ENCODE measurements at regions not wholly inside any gene's neighbourhood (a gene's known extent, or its start where the extent isn't known, plus 50 kb on each side); places are given as distances from the start of the nearest gene placed in this dataset.

DNA sequence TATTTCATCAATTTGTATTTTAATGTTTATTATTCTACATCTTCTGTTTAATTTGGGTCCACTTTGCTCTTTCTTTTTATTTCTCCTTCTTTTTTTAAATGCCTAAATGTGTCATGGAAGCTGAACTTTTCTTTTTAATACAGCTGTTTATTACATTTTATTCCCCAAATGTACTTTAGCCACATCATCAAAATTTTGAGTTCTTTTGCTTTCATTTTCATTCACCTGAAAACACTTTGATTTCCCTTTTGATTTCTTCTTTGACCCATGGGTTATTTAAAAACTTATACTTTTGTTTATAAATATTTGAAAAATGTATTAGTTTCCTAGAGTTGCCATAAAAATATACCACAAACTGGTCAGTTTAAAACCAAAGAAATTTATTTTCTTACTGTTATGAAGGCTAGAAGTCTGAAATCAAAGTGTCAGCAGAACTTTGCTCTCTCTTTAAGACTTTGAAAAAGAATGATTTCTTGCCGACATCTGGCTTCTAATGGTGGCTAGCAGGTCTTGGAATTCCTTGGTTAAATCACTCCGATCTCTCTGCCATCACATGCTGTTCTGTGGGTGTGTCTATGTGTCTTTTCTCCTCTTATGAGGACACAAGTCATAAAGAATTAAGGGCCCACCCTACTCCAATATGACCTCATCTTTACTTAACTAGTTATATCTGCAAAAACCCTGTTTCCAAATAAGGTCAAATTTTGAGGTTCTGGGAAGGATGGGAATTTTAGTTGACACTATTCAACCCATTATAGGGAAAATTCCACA lies 225.5 kb downstream of the ANKRD7 start:
- H3K36me3 ChIP-seq (replicated peaks): no peaks in the 10 kb centered on the region
- DNase-seq: no peak
- in situ Hi-C loops (cut with HindIII; ENCODE audit: low pct_ligation_motif_present, low sequenced_read_pairs): no loop called here
- no peaks in the 10 kb centered on the region for H3K27me3 ChIP-seq (replicated peaks)
- H3K27ac ChIP-seq: no peak overlapping the region
- TF ChIP-seq, protein P1, sequence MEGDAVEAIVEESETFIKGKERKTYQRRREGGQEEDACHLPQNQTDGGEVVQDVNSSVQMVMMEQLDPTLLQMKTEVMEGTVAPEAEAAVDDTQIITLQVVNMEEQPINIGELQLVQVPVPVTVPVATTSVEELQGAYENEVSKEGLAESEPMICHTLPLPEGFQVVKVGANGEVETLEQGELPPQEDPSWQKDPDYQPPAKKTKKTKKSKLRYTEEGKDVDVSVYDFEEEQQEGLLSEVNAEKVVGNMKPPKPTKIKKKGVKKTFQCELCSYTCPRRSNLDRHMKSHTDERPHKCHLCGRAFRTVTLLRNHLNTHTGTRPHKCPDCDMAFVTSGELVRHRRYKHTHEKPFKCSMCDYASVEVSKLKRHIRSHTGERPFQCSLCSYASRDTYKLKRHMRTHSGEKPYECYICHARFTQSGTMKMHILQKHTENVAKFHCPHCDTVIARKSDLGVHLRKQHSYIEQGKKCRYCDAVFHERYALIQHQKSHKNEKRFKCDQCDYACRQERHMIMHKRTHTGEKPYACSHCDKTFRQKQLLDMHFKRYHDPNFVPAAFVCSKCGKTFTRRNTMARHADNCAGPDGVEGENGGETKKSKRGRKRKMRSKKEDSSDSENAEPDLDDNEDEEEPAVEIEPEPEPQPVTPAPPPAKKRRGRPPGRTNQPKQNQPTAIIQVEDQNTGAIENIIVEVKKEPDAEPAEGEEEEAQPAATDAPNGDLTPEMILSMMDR (IDR thresholded peaks at IDR 0.05; ENCODE audit: low read depth, low read length, missing control alignments): no peak
- H3K4me3 ChIP-seq (ENCODE audit: low read depth, low read length): no peak overlapping the region

DNA sequence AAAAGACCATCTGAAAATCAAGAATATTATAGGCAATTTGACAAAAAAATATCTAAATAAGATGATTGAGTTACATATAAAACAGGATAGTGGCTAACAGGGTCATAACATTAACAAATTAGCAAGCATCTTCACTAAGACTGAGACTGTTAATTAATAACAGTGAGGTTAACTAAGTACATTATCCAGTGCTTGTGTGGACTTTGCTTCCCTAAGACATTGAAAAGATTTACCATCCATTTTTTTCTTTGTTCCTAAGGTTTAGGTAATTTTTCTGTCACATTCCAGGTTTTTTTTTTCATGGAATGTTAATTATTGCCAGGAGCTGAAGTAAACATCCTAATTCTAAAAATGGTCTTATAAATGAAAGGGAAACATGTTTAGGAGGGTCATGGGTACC lies 227.6 kb downstream of the ANKRD7 start:
- Histone ChIP-seq H3K27me3 (replicated peaks) (no peaks in the 10 kb centered on the region), H3K27ac (no peak overlapping the region), H3K4me3 (ENCODE audit: low read depth, low read length) (no peak overlapping the region), H3K36me3 (replicated peaks) (no peaks in the 10 kb centered on the region)
- DNase-seq: no peak
- TF ChIP-seq, protein P1 (IDR thresholded peaks at IDR 0.05; ENCODE audit: low read depth, low read length, missing control alignments): no peak
- in situ Hi-C loops (cut with HindIII; ENCODE audit: low pct_ligation_motif_present, low sequenced_read_pairs): no loop called here

DNA sequence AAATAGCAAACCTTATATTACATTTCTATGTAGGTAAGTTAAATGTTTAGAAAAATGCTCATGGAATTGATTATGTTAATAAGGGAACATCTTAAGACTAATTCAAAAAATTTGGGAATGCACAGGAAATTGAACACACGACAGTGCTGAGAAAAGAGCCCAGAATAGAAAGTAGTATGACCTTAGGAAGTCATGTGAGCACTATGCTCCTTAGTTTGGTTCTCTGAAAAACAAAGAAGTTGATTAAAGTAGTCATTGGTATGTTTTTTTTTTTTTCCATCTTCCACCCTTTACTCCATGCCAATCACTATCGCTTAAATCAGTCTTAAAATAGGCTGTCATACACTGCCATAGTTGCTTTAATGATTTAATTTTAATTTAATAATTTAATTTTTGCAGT lies 242.9 kb downstream of the ANKRD7 start:
- no peaks in the 10 kb centered on the region for H3K36me3 ChIP-seq (replicated peaks)
- H3K4me3 ChIP-seq (ENCODE audit: low read depth, low read length): no peak overlapping the region
- no peaks in the 10 kb centered on the region for H3K27me3 ChIP-seq (replicated peaks)
- no peak overlapping the region for H3K27ac ChIP-seq
- no peak for DNase-seq
- TF ChIP-seq, protein P1 (IDR thresholded peaks at IDR 0.05; ENCODE audit: low read depth, low read length, missing control alignments): no peak
- in situ Hi-C loops (cut with HindIII; ENCODE audit: low pct_ligation_motif_present, low sequenced_read_pairs): no loop called here

DNA sequence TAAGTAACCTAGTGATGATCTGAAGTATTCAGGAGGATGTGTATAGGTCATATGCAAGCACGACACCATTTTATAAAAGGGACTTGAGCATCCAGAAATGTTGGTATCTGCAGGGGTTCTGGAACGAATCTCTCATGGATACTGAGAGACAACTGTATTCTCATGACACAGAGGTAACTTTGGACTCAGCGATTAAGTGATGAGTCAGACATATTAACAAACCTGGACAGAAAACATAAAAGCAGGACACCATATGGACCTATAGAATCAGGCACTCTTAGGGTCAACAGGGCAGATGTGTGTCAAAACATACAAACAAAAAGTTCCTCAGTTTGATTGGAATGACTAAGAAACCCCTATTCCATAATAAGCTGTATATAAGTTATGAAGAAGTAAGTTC lies 248.1 kb downstream of the ANKRD7 start:
- in situ Hi-C loops (cut with HindIII; ENCODE audit: low pct_ligation_motif_present, low sequenced_read_pairs): no loop called here
- no peak for DNase-seq

DNA sequence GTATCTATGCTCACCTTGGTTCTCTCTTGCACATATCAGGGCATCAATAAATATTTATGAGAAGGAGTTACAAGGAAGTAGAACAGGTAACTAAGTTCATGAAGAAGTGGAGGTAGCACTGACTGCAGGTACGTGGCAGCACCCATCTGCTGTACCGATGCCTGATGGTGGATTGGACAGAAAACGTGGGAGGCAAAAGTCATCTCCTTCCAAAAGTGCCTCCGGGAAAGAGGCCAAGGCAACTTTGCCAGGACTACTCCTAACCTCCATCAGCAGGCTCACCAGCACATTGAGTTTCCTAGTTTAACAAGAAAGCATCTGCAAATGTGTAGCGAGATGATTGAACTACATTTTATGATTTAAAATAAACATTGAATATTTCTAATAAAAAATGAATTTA lies 248.8 kb downstream of the ANKRD7 start:
- no peak overlapping the region for H3K4me3 ChIP-seq (ENCODE audit: low read depth, low read length)
- no peak overlapping the region for H3K27ac ChIP-seq
- H3K27me3 ChIP-seq (replicated peaks): no peaks in the 10 kb centered on the region
- TF ChIP-seq, protein P1 (IDR thresholded peaks at IDR 0.05; ENCODE audit: low read depth, low read length, missing control alignments): no peak
- in situ Hi-C loops (cut with HindIII; ENCODE audit: low pct_ligation_motif_present, low sequenced_read_pairs): no loop called here
- no peaks in the 10 kb centered on the region for H3K36me3 ChIP-seq (replicated peaks)
- DNase-seq: no peak

More for the DNA sequence above, 248.1 kb downstream of the ANKRD7 start:
- Histone ChIP-seq H3K27me3 (replicated peaks) (no peaks in the 10 kb centered on the region), H3K27ac (no peak overlapping the region), H3K4me3 (ENCODE audit: low read depth, low read length) (no peak overlapping the region), H3K36me3 (replicated peaks) (no peaks in the 10 kb centered on the region)
- TF ChIP-seq, protein P1 (IDR thresholded peaks at IDR 0.05; ENCODE audit: low read depth, low read length, missing control alignments): no peak

DNA sequence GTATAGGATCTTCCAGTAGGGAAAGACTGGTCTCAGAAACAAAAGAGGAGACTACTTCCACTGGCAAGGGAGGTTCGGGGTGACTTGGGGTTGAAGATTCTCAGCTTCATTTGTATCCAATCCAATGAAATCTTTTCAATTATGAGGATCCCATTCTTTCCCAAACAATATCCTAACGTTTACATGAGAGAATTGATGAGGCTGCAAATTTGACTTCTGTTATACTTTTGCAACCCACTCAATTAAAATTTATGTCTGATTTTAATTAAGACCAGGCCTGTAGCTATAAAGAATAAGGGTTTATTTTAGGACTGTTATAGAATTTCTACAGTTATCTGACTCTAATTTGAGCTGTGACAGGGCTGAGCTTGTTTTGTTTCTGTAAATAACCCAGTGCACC lies 251.5 kb downstream of the ANKRD7 start:
- no peaks in the 10 kb centered on the region for H3K36me3 ChIP-seq (replicated peaks)
- in situ Hi-C loops (cut with HindIII; ENCODE audit: low pct_ligation_motif_present, low sequenced_read_pairs): no loop called here
- no peaks in the 10 kb centered on the region for H3K27me3 ChIP-seq (replicated peaks)
- DNase-seq: no peak
- no peak overlapping the region for H3K4me3 ChIP-seq (ENCODE audit: low read depth, low read length)
- no peak overlapping the region for H3K27ac ChIP-seq
- TF ChIP-seq, protein P1 (IDR thresholded peaks at IDR 0.05; ENCODE audit: low read depth, low read length, missing control alignments): no peak

All from brain microvascular endothelial cell (primary cell).